ENCODE measurements at regions not wholly inside any gene's neighbourhood (a gene's known extent, or its start where the extent isn't known, plus 50 kb on each side); places are given as distances from the start of the nearest gene placed in this dataset.

DNA sequence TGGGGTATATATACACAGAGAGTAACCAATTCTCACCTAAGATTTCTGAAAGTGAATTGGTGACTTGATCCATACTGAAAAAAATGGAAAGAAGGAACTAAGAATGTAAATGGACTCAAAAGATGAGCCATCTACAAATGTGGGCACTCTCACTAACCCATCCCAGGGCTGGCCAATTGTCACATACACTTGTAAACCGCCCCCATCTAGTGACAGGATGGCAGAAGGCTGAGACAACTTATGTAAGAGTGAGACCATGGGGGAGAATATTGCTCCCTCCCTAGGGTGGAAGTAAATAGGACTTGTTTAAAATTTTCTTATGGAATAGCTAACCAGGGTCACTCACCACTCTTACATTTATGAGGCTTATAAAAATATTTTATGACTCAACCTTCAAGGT lies 377.1 kb upstream of the ISX start:
- no peaks in the 10 kb centered on the region for H3K9me3 Mint-ChIP-seq (ENCODE audit: insufficient read depth)
- no peak overlapping the region for H3K27ac Mint-ChIP-seq
- intact Hi-C loops (cut with micrococcal nuclease), result no loop called here
- no peak for DNase-seq
- Histone ChIP-seq H3K27ac (ENCODE audit: low read length in 2 of 2) (no peak overlapping the region), H4K20me1 (ENCODE audit: control insufficient read depth, insufficient read depth, low read length, poor library complexity, severe bottlenecking) (no peaks in the 10 kb centered on the region), H3K4me3 (ENCODE audit: control extremely low read depth in 1 of 5, extremely low read depth in 1 of 5, insufficient read depth in 1 of 5, low read depth in 2 of 5, low read length in 4 of 5) (no peak overlapping the region), H3K36me3 (replicated peaks in 1 of 2; ENCODE audit: control extremely low read depth in 1 of 2, control insufficient read depth in 1 of 2, extremely low read depth in 1 of 2, insufficient read depth in 2 of 2, low read length in 1 of 2) (no peaks in the 10 kb centered on the region), H3K79me2 (ENCODE audit: control insufficient read depth, insufficient read depth, low read length) (no peaks in the 10 kb centered on the region), H3K9me3 (ENCODE audit: control extremely low read depth in 1 of 3, control insufficient read depth in 2 of 3, insufficient read depth in 1 of 3, low read length in 2 of 3) (no peaks in the 10 kb centered on the region), H3K27me3 (replicated peaks in 1 of 4; ENCODE audit: control extremely low read depth in 1 of 4, control insufficient read depth in 3 of 4, insufficient read depth in 4 of 4, low read length in 3 of 4) (no peaks in the 10 kb centered on the region), H2AFZ (ENCODE audit: insufficient read depth, low read depth, low read length, poor library complexity, severe bottlenecking) (no peak overlapping the region), H3K9ac (ENCODE audit: low read length) (no peak overlapping the region), H3K4me2 (replicated peaks; ENCODE audit: low read depth, low read length, poor library complexity, severe bottlenecking) (no peak overlapping the region), H3K4me1 (ENCODE audit: control insufficient read depth in 2 of 2, insufficient read depth in 2 of 2, low read length in 2 of 2) (no peaks in the 10 kb centered on the region)
- no peaks in the 10 kb centered on the region for H3K4me1 Mint-ChIP-seq
- WGBS (ENCODE audit: insufficient coverage), result no CpG with 5 or more reads among the region's 1 CpG
- H3K4me3 Mint-ChIP-seq, result no peak overlapping the region
- no peaks in the 10 kb centered on the region for H3K27me3 Mint-ChIP-seq
- ATAC-seq (ENCODE audit: low read depth), result no peak
- POLR2A ChIA-PET, result no interaction called here
- no peak for TF ChIP-seq EZH2 (IDR thresholded peaks at IDR 0.05; ENCODE audit: borderline replicate concordance, insufficient read depth, low read depth, low read length, poor library complexity, severe bottlenecking)
- TF ChIP-seq, protein P1, sequence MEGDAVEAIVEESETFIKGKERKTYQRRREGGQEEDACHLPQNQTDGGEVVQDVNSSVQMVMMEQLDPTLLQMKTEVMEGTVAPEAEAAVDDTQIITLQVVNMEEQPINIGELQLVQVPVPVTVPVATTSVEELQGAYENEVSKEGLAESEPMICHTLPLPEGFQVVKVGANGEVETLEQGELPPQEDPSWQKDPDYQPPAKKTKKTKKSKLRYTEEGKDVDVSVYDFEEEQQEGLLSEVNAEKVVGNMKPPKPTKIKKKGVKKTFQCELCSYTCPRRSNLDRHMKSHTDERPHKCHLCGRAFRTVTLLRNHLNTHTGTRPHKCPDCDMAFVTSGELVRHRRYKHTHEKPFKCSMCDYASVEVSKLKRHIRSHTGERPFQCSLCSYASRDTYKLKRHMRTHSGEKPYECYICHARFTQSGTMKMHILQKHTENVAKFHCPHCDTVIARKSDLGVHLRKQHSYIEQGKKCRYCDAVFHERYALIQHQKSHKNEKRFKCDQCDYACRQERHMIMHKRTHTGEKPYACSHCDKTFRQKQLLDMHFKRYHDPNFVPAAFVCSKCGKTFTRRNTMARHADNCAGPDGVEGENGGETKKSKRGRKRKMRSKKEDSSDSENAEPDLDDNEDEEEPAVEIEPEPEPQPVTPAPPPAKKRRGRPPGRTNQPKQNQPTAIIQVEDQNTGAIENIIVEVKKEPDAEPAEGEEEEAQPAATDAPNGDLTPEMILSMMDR (IDR thresholded peaks at IDR 0.05), result no peak
- CTCF ChIA-PET, result no interaction called here

DNA sequence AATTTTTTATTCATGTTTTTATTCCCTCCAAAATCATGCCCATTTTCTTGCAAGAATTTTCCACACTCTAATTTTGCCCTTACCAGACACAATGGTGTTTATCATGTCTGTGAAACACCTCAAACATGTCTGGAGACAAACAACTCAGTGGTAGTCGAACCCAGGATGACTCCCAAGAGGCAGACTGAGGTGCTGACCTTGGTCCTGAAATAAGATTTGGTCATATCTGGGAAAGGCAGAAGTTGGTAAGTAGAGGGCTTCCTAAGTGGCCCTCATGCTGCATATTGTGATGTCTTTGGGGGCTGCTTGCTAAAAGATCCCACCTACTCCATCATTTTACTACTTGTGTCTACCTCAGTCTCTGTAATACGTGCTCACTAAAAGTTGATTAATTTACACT lies 369.4 kb upstream of the ISX start:
- Histone ChIP-seq H2AFZ (ENCODE audit: insufficient read depth, low read depth, low read length, poor library complexity, severe bottlenecking) (no peak overlapping the region), H3K9me3 (ENCODE audit: control extremely low read depth in 1 of 3, control insufficient read depth in 2 of 3, insufficient read depth in 1 of 3, low read length in 2 of 3) (no peaks in the 10 kb centered on the region), H3K9ac (ENCODE audit: low read length) (no peak overlapping the region), H3K27ac (ENCODE audit: low read length in 2 of 2) (no peak overlapping the region), H3K27me3 (replicated peaks in 1 of 4; ENCODE audit: control extremely low read depth in 1 of 4, control insufficient read depth in 3 of 4, insufficient read depth in 4 of 4, low read length in 3 of 4) (peaks cover 0 to 4% (median 1%) of the 10 kb centered on the region in 4 experiments), H4K20me1 (ENCODE audit: control insufficient read depth, insufficient read depth, low read length, poor library complexity, severe bottlenecking) (no peaks in the 10 kb centered on the region), H3K4me1 (ENCODE audit: control insufficient read depth in 2 of 2, insufficient read depth in 2 of 2, low read length in 2 of 2) (no peaks in the 10 kb centered on the region), H3K4me3 (ENCODE audit: control extremely low read depth in 1 of 5, extremely low read depth in 1 of 5, insufficient read depth in 1 of 5, low read depth in 2 of 5, low read length in 4 of 5) (no peak overlapping the region), H3K79me2 (ENCODE audit: control insufficient read depth, insufficient read depth, low read length) (no peaks in the 10 kb centered on the region), H3K4me2 (replicated peaks; ENCODE audit: low read depth, low read length, poor library complexity, severe bottlenecking) (no peak overlapping the region), H3K36me3 (replicated peaks in 1 of 2; ENCODE audit: control extremely low read depth in 1 of 2, control insufficient read depth in 1 of 2, extremely low read depth in 1 of 2, insufficient read depth in 2 of 2, low read length in 1 of 2) (no peaks in the 10 kb centered on the region)
- no peak overlapping the region for H3K27ac Mint-ChIP-seq
- no peaks in the 10 kb centered on the region for H3K9me3 Mint-ChIP-seq (ENCODE audit: insufficient read depth)
- no CpG with 5 or more reads among the region's 2 CpGs for WGBS (ENCODE audit: insufficient coverage)
- TF ChIP-seq, protein P1 (IDR thresholded peaks at IDR 0.05), result no peak
- TF ChIP-seq EZH2 (IDR thresholded peaks at IDR 0.05; ENCODE audit: borderline replicate concordance, insufficient read depth, low read depth, low read length, poor library complexity, severe bottlenecking), result no peak
- H3K4me1 Mint-ChIP-seq, result no peaks in the 10 kb centered on the region
- H3K4me3 Mint-ChIP-seq, result no peak overlapping the region
- ATAC-seq (ENCODE audit: low read depth) (no peak), DNase-seq (no peak)
- intact Hi-C loops (cut with micrococcal nuclease), result no loop called here
- ChIA-PET POLR2A (no interaction called here), CTCF (no interaction called here)
- H3K27me3 Mint-ChIP-seq, result peaks cover 12% of the 10 kb centered on the region

Measured in B cell (primary cell).